ENCODE measurements at regions not wholly inside any gene's neighbourhood (a gene's known extent, or its start where the extent isn't known, plus 50 kb on each side); places are given as distances from the start of the nearest gene placed in this dataset.

GRCh38 chr3:150076443-150076842 lies 105.7 kb upstream of the PFN2 start:
- intact Hi-C loops (cut with DNase I): loop anchor here in 1 of 2 donors (5.0 kb wide), 1 partner anchor 104 kb away; the partner anchor contains the start of gene PFN2
- Histone ChIP-seq H3K4me3 (ENCODE audit: low read length in 2 of 2) (no peak overlapping the region), H3K4me1 (ENCODE audit: control insufficient read depth in 1 of 2, insufficient read depth in 2 of 2, low read length in 2 of 2) (peaks cover 0 to 6% of the 10 kb centered on the region in 2 donors), H3K9me3 (ENCODE audit: control insufficient read depth, low read length) (peaks cover 2% of the 10 kb centered on the region), H3K27me3 (ENCODE audit: control insufficient read depth in 1 of 2, insufficient read depth in 2 of 2, low read length in 1 of 2) (no peaks in the 10 kb centered on the region), H3K27ac (ENCODE audit: low read depth in 1 of 2, low read length in 2 of 2) (no peak overlapping the region), H3K36me3 (ENCODE audit: control insufficient read depth in 1 of 2, insufficient read depth in 2 of 2, low read length in 1 of 2) (no peaks in the 10 kb centered on the region)
- no peak for DNase-seq
- WGBS, 2 donors: 96 to 97% methylated on average over 2 of the region's 2 CpGs
- ATAC-seq (ENCODE audit: low FRiP score): no peak

GRCh38 chr3:150075417-150075865 lies 104.7 kb upstream of the PFN2 start:
- ATAC-seq (ENCODE audit: low FRiP score): no peak
- H3K27me3 ChIP-seq (ENCODE audit: control insufficient read depth in 1 of 2, insufficient read depth in 2 of 2, low read length in 1 of 2): no peaks in the 10 kb centered on the region
- no peak overlapping the region for H3K4me3 ChIP-seq (ENCODE audit: low read length in 2 of 2)
- WGBS, 2 donors: 94% methylated on average over 11 of the region's 11 CpGs
- peaks cover 2% of the 10 kb centered on the region for H3K9me3 ChIP-seq (ENCODE audit: control insufficient read depth, low read length)
- no peak overlapping the region for H3K27ac ChIP-seq (ENCODE audit: low read depth in 1 of 2, low read length in 2 of 2)
- H3K36me3 ChIP-seq (ENCODE audit: control insufficient read depth in 1 of 2, insufficient read depth in 2 of 2, low read length in 1 of 2): no peaks in the 10 kb centered on the region
- H3K4me1 ChIP-seq (ENCODE audit: control insufficient read depth in 1 of 2, insufficient read depth in 2 of 2, low read length in 2 of 2): peaks cover 0 to 6% of the 10 kb centered on the region in 2 donors
- intact Hi-C loops (cut with DNase I): loop anchor here in 1 of 2 donors (5.0 kb wide), 1 partner anchor 103 kb away; the partner anchor contains the start of gene PFN2
- DNase-seq: no peak

GRCh38 chr3:150074697-150075416 lies 104.2 kb upstream of the PFN2 start:
- DNase-seq (no peak), ATAC-seq (ENCODE audit: low FRiP score) (no peak)
- Histone ChIP-seq H3K27ac (ENCODE audit: low read depth in 1 of 2, low read length in 2 of 2) (no peak overlapping the region), H3K4me1 (ENCODE audit: control insufficient read depth in 1 of 2, insufficient read depth in 2 of 2, low read length in 2 of 2) (peaks cover 0 to 6% of the 10 kb centered on the region in 2 donors), H3K36me3 (ENCODE audit: control insufficient read depth in 1 of 2, insufficient read depth in 2 of 2, low read length in 1 of 2) (no peaks in the 10 kb centered on the region), H3K4me3 (ENCODE audit: low read length in 2 of 2) (no peak overlapping the region), H3K27me3 (ENCODE audit: control insufficient read depth in 1 of 2, insufficient read depth in 2 of 2, low read length in 1 of 2) (no peaks in the 10 kb centered on the region), H3K9me3 (ENCODE audit: control insufficient read depth, low read length) (peaks cover 2% of the 10 kb centered on the region)
- 72 to 74% methylated on average over 7 of the region's 7 CpGs for WGBS, 2 donors
- intact Hi-C loops (cut with DNase I): loop anchor here in 1 of 2 donors (5.0 kb wide), 1 partner anchor 103 kb away; the partner anchor contains the start of gene PFN2

- WGBS, 2 donors: 90 to 94% methylated on average over 3 of the region's 3 CpGs
- DNase-seq (no peak), ATAC-seq (ENCODE audit: low FRiP score) (no peak)
- intact Hi-C loops (cut with DNase I): no loop called here
- H3K36me3 ChIP-seq (ENCODE audit: control insufficient read depth in 1 of 2, insufficient read depth in 2 of 2, low read length in 1 of 2): no peaks in the 10 kb centered on the region
- no peaks in the 10 kb centered on the region for H3K27me3 ChIP-seq (ENCODE audit: control insufficient read depth in 1 of 2, insufficient read depth in 2 of 2, low read length in 1 of 2)
- no peak overlapping the region for H3K27ac ChIP-seq (ENCODE audit: low read depth in 1 of 2, low read length in 2 of 2)
- H3K4me3 ChIP-seq (ENCODE audit: low read length in 2 of 2): no peak overlapping the region
- peaks cover 0 to 6% of the 10 kb centered on the region in 2 donors for H3K4me1 ChIP-seq (ENCODE audit: control insufficient read depth in 1 of 2, insufficient read depth in 2 of 2, low read length in 2 of 2)
- H3K9me3 ChIP-seq (ENCODE audit: control insufficient read depth, low read length): peaks cover 2% of the 10 kb centered on the region
Measured at GRCh38 chr3:150074277-150074676, 103.6 kb upstream of the PFN2 start.

- WGBS, 2 donors: 99 to 100% methylated on average over 1 of the region's 1 CpG
- intact Hi-C loops (cut with DNase I): no loop called here
- peaks cover 0 to 6% of the 10 kb centered on the region in 2 donors for H3K4me1 ChIP-seq (ENCODE audit: control insufficient read depth in 1 of 2, insufficient read depth in 2 of 2, low read length in 2 of 2)
Measured at GRCh38 chr3:150073513-150073912, 102.8 kb upstream of the PFN2 start.

GRCh38 chr3:150073031-150073430 lies 102.3 kb upstream of the PFN2 start:
- Histone ChIP-seq H3K27ac (ENCODE audit: low read depth in 1 of 2, low read length in 2 of 2) (no peak overlapping the region), H3K36me3 (ENCODE audit: control insufficient read depth in 1 of 2, insufficient read depth in 2 of 2, low read length in 1 of 2) (no peaks in the 10 kb centered on the region), H3K4me3 (ENCODE audit: low read length in 2 of 2) (no peak overlapping the region), H3K27me3 (ENCODE audit: control insufficient read depth in 1 of 2, insufficient read depth in 2 of 2, low read length in 1 of 2) (no peaks in the 10 kb centered on the region), H3K4me1 (ENCODE audit: control insufficient read depth in 1 of 2, insufficient read depth in 2 of 2, low read length in 2 of 2) (peaks cover 0 to 6% of the 10 kb centered on the region in 2 donors), H3K9me3 (ENCODE audit: control insufficient read depth, low read length) (peaks cover 2% of the 10 kb centered on the region)
- 86 to 87% methylated on average over 2 of the region's 2 CpGs for WGBS, 2 donors
- DNase-seq: no peak
- no peak for ATAC-seq (ENCODE audit: low FRiP score)
- intact Hi-C loops (cut with DNase I): no loop called here

More at GRCh38 chr3:150073513-150073912, 102.8 kb upstream of the PFN2 start:
- H3K4me3 ChIP-seq (ENCODE audit: low read length in 2 of 2): no peak overlapping the region
- H3K27me3 ChIP-seq (ENCODE audit: control insufficient read depth in 1 of 2, insufficient read depth in 2 of 2, low read length in 1 of 2): no peaks in the 10 kb centered on the region
- H3K36me3 ChIP-seq (ENCODE audit: control insufficient read depth in 1 of 2, insufficient read depth in 2 of 2, low read length in 1 of 2): no peaks in the 10 kb centered on the region
- peaks cover 2% of the 10 kb centered on the region for H3K9me3 ChIP-seq (ENCODE audit: control insufficient read depth, low read length)
- no peak for DNase-seq
- ATAC-seq (ENCODE audit: low FRiP score): no peak
- no peak overlapping the region for H3K27ac ChIP-seq (ENCODE audit: low read depth in 1 of 2, low read length in 2 of 2)

GRCh38 chr3:150072576-150072975 lies 101.9 kb upstream of the PFN2 start:
- H3K36me3 ChIP-seq (ENCODE audit: control insufficient read depth in 1 of 2, insufficient read depth in 2 of 2, low read length in 1 of 2): no peaks in the 10 kb centered on the region
- H3K4me3 ChIP-seq (ENCODE audit: low read length in 2 of 2): no peak overlapping the region
- H3K9me3 ChIP-seq (ENCODE audit: control insufficient read depth, low read length): peaks cover 2% of the 10 kb centered on the region
- 83 to 87% methylated on average over 6 of the region's 6 CpGs for whole genome bisulfite sequencing, 2 donors
- no peaks in the 10 kb centered on the region for H3K27me3 ChIP-seq (ENCODE audit: control insufficient read depth in 1 of 2, insufficient read depth in 2 of 2, low read length in 1 of 2)
- no peak overlapping the region for H3K27ac ChIP-seq (ENCODE audit: low read depth in 1 of 2, low read length in 2 of 2)
- no peak for DNase-seq
- no peak for ATAC-seq (ENCODE audit: low FRiP score)
- intact Hi-C loops (cut with DNase I): no loop called here
- H3K4me1 ChIP-seq (ENCODE audit: control insufficient read depth in 1 of 2, insufficient read depth in 2 of 2, low read length in 2 of 2): peaks cover 0 to 2% of the 10 kb centered on the region in 2 donors

- Histone ChIP-seq H3K4me3 (ENCODE audit: low read length in 2 of 2) (no peak overlapping the region), H3K27ac (ENCODE audit: low read depth in 1 of 2, low read length in 2 of 2) (no peak overlapping the region), H3K4me1 (ENCODE audit: control insufficient read depth in 1 of 2, insufficient read depth in 2 of 2, low read length in 2 of 2) (no peaks in the 10 kb centered on the region), H3K9me3 (ENCODE audit: control insufficient read depth, low read length) (no peaks in the 10 kb centered on the region), H3K36me3 (ENCODE audit: control insufficient read depth in 1 of 2, insufficient read depth in 2 of 2, low read length in 1 of 2) (no peaks in the 10 kb centered on the region), H3K27me3 (ENCODE audit: control insufficient read depth in 1 of 2, insufficient read depth in 2 of 2, low read length in 1 of 2) (no peaks in the 10 kb centered on the region)
- WGBS, 2 donors: 95 to 97% methylated on average over 4 of the region's 4 CpGs
- DNase-seq (no peak), ATAC-seq (ENCODE audit: low FRiP score) (no peak)
- intact Hi-C loops (cut with DNase I): no loop called here
Measured at GRCh38 chr3:150070271-150070670, 99.6 kb upstream of the PFN2 start.

GRCh38 chr3:150069633-150070032 lies 98.9 kb upstream of the PFN2 start:
- Histone ChIP-seq H3K9me3 (ENCODE audit: control insufficient read depth, low read length) (no peaks in the 10 kb centered on the region), H3K36me3 (ENCODE audit: control insufficient read depth in 1 of 2, insufficient read depth in 2 of 2, low read length in 1 of 2) (no peaks in the 10 kb centered on the region), H3K27me3 (ENCODE audit: control insufficient read depth in 1 of 2, insufficient read depth in 2 of 2, low read length in 1 of 2) (no peaks in the 10 kb centered on the region), H3K4me1 (ENCODE audit: control insufficient read depth in 1 of 2, insufficient read depth in 2 of 2, low read length in 2 of 2) (no peaks in the 10 kb centered on the region), H3K27ac (ENCODE audit: low read depth in 1 of 2, low read length in 2 of 2) (no peak overlapping the region), H3K4me3 (ENCODE audit: low read length in 2 of 2) (no peak overlapping the region)
- no peak for DNase-seq
- intact Hi-C loops (cut with DNase I): no loop called here
- ATAC-seq (ENCODE audit: low FRiP score): no peak
- 77 to 89% methylated on average over 1 of the region's 1 CpG for WGBS, 2 donors
